HL-60 (cell line): ENCODE measurements at regions not wholly inside any gene's neighbourhood (a gene's known extent, or its start where the extent isn't known, plus 50 kb on each side); places are given as distances from the start of the nearest gene placed in this dataset.

Source experiments
- DNase-seq, 2 experiments: peaks; one replicate each; pipeline ENCODE4 v3.0.0-alpha.2; 2010 to 2020; ENCODE audit warnings: low read depth in 1 of 2, low spot score in 1 of 2
- H3K27ac ChIP-seq: fragments of 250-450 bp; sonication (Bioruptor Pico); replicated peaks from 2 replicates; pipeline ENCODE4 v1.5.1; 2020; ENCODE audit warnings: mild to moderate bottlenecking, moderate library complexity
- H3K27me3 ChIP-seq: fragments of 250-450 bp; sonication (Bioruptor Pico); 2 replicates; pipeline ENCODE4 v1.5.1; 2021; ENCODE audit warnings: mild to moderate bottlenecking, moderate library complexity; ENCODE audit not compliant: insufficient read depth, poor library complexity, severe bottlenecking
- H3K4me3 ChIP-seq: replicated peaks from 2 replicates; pipeline ENCODE4 v1.5.1; 2011; ENCODE audit warnings: mild to moderate bottlenecking, control low read depth, low read length; ENCODE audit not compliant: insufficient read depth
- CTCF ChIP-seq: IDR thresholded peaks from one replicate; pipeline ENCODE4 v1.5.1; 2011; ENCODE audit warnings: low read length, control low read depth, inconsistent platforms; ENCODE audit not compliant: insufficient read depth
- GABPA ChIP-seq: IDR thresholded peaks from 2 replicates; pipeline ENCODE4 v1.6.1; 2012; ENCODE audit warnings: low read depth
- POLR2AphosphoS5 ChIP-seq: IDR thresholded peaks from 2 replicates; pipeline ENCODE4 v1.6.1; 2012; ENCODE audit warnings: low read depth
- REST ChIP-seq: IDR thresholded peaks from 2 replicates; pipeline ENCODE4 v1.6.1; 2012; ENCODE audit warnings: low read depth; ENCODE audit not compliant: insufficient replicate concordance
- SPI1 ChIP-seq: IDR thresholded peaks from 2 replicates; pipeline ENCODE4 v1.6.1; 2012; ENCODE audit warnings: low read depth, mild to moderate bottlenecking, borderline replicate concordance

GRCh38 chrX:80266979-80267378, 153.3 kb upstream of the TENT5D start:
- TF ChIP-seq SPI1 (no peak), CTCF (no peak), REST (no peak), POLR2AphosphoS5 (no peak), GABPA (no peak)
- DNase-seq = no peak
- Histone ChIP-seq H3K27ac (no peak overlapping the region), H3K27me3 (no peaks in the 10 kb centered on the region), H3K4me3 (no peak overlapping the region)

- Histone ChIP-seq H3K4me3 (no peak overlapping the region), H3K27ac (no peak overlapping the region), H3K27me3 (no peaks in the 10 kb centered on the region)
- DNase-seq = no peak
- no peak for TF ChIP-seq POLR2AphosphoS5
These were observed 152.5 kb upstream of the TENT5D start for GRCh38 chrX:80267790-80268189.

GRCh38 chrX:80282535-80282934, 137.7 kb upstream of the TENT5D start:
- no peak overlapping the region for H3K4me3 ChIP-seq

More at GRCh38 chrX:80282535-80282934, 137.7 kb upstream of the TENT5D start:
- no peaks in the 10 kb centered on the region for H3K27me3 ChIP-seq
- no peak for TF ChIP-seq REST
- no peak for TF ChIP-seq GABPA
- TF ChIP-seq POLR2AphosphoS5 = no peak
- TF ChIP-seq CTCF = no peak
- no peak for TF ChIP-seq SPI1
- H3K27ac ChIP-seq = no peak overlapping the region
- DNase-seq = no peak
